GM23248 (cell line): ENCODE measurements at regions not wholly inside any gene's neighbourhood (a gene's known extent, or its start where the extent isn't known, plus 50 kb on each side); places are given as distances from the start of the nearest gene placed in this dataset.

Source experiments
- DNase-seq: peaks from one replicate; pipeline ENCODE4 v3.0.0-alpha.2; 2015
- H2AFZ ChIP-seq: fragments of 200-600 bp; sonication (generic); 2 replicates; pipeline ENCODE4 v1.6.1; 2016; ENCODE audit warnings: antibody characterized with exemption
- H3F3A ChIP-seq: fragments of 200-600 bp; sonication (generic); 2 replicates; pipeline ENCODE4 v1.6.1; 2016; ENCODE audit warnings: mild to moderate bottlenecking, antibody characterized with exemption, mixed run types; ENCODE audit not compliant: insufficient read depth
- H3K27ac ChIP-seq: fragments of 200-600 bp; sonication (generic); 2 replicates; pipeline ENCODE4 v1.5.1; 2016; ENCODE audit warnings: mild to moderate bottlenecking
- H3K27me3 ChIP-seq: fragments of 200-600 bp; sonication (generic); replicated peaks from 2 replicates; pipeline ENCODE4 v1.6.1; 2016; ENCODE audit warnings: mild to moderate bottlenecking; ENCODE audit not compliant: insufficient read depth
- H3K36me3 ChIP-seq: fragments of 200-600 bp; sonication (generic); 2 replicates; pipeline ENCODE4 v1.6.1; 2016; ENCODE audit warnings: low read depth, mild to moderate bottlenecking
- H3K4me1 ChIP-seq: fragments of 200-600 bp; sonication (generic); 2 replicates; pipeline ENCODE4 v1.6.1; 2016; ENCODE audit warnings: mild to moderate bottlenecking; ENCODE audit not compliant: insufficient read depth
- H3K4me2 ChIP-seq: fragments of 200-600 bp; sonication (generic); one replicate; pipeline ENCODE4 v1.6.1; 2016; ENCODE audit warnings: mild to moderate bottlenecking; ENCODE audit not compliant: unreplicated experiment
- H3K4me3 ChIP-seq: fragments of 200-600 bp; sonication (generic); 2 replicates; pipeline ENCODE4 v1.5.1; 2016; ENCODE audit warnings: mild to moderate bottlenecking
- H3K79me2 ChIP-seq: fragments of 200-600 bp; sonication (generic); 2 replicates; pipeline ENCODE4 v1.6.1; 2016; ENCODE audit warnings: mild to moderate bottlenecking; ENCODE audit not compliant: insufficient read depth
- H3K9ac ChIP-seq: fragments of 200-600 bp; sonication (generic); 2 replicates; pipeline ENCODE4 v1.6.1; 2016; ENCODE audit warnings: mild to moderate bottlenecking
- H3K9me2 ChIP-seq: fragments of 200-600 bp; sonication (generic); 2 replicates; pipeline ENCODE4 v1.6.1; 2016; ENCODE audit warnings: mixed run types, mild to moderate bottlenecking, moderate library complexity; ENCODE audit not compliant: insufficient read depth
- H3K9me3 ChIP-seq: fragments of 200-600 bp; sonication (generic); one replicate; pipeline ENCODE4 v1.6.1; 2017; ENCODE audit warnings: low read depth
- H4K20me1 ChIP-seq: fragments of 200-600 bp; sonication (generic); 2 replicates; pipeline ENCODE4 v1.6.0; 2016; ENCODE audit not compliant: insufficient read depth
- EZH2 ChIP-seq: fragments of 200-600 bp; sonication (generic); IDR thresholded peaks from 2 replicates; pipeline ENCODE4 v1.6.1; 2018; ENCODE audit warnings: antibody characterized with exemption, mild to moderate bottlenecking; ENCODE audit not compliant: insufficient read depth, poor library complexity, severe bottlenecking
- EZH2phosphoT487 ChIP-seq: fragments of 200-600 bp; sonication (generic); IDR thresholded peaks from 2 replicates; pipeline ENCODE4 v1.6.1; 2018; ENCODE audit warnings: antibody characterized with exemption, moderate library complexity, mild to moderate bottlenecking, low read depth; ENCODE audit not compliant: insufficient read depth
- WGBS, 2 experiments: methylation state at CpG; one replicate each; pipeline ENCODE4 v1.1.6; 2015 to 2017; ENCODE audit warnings: low lambda C conversion rate in 2 of 2, low coverage in 1 of 2; ENCODE audit errors: missing lambda C conversion rate in 2 of 2; 5-methylcytosine and 5-hydroxymethylcytosine counted together
- in situ Hi-C: fragments of 300-500 bp; cut with MboI; formaldehyde crosslinking; loops from 2 replicates; pipeline ENCODE4 v1.15.0; 2020

GRCh38 chr1:30284728-30285475, 438.5 kb downstream of the MATN1 start:
- H3K9me2 ChIP-seq: no peaks in the 10 kb centered on the region
- H4K20me1 ChIP-seq: no peaks in the 10 kb centered on the region
- no peak overlapping the region for H3K4me2 ChIP-seq
- no peaks in the 10 kb centered on the region for H3K79me2 ChIP-seq
- H3F3A ChIP-seq: no peaks in the 10 kb centered on the region
- no peaks in the 10 kb centered on the region for H3K9me3 ChIP-seq
- DNase-seq: no peak
- H3K4me1 ChIP-seq: no peaks in the 10 kb centered on the region
- H3K36me3 ChIP-seq: no peaks in the 10 kb centered on the region
- H3K27ac ChIP-seq: no peak overlapping the region
- H3K27me3 ChIP-seq: 0 out of 2 replicates have a peak, but pooled peaks cover 7% of the 10 kb centered on the region
- in situ Hi-C loops: no loop called here
- no peak overlapping the region for H3K9ac ChIP-seq
- no peak overlapping the region for H2AFZ ChIP-seq
- WGBS, 2 experiments: 63 to 69% methylated on average over 17 of the region's 17 CpGs
- no peak overlapping the region for H3K4me3 ChIP-seq
- TF ChIP-seq EZH2phosphoT487 (no peak), EZH2 (no peak)

GRCh38 chr1:30284226-30284625, 439.2 kb downstream of the MATN1 start:
- in situ Hi-C loops: no loop called here
- Histone ChIP-seq H3K9ac (no peak overlapping the region), H3K27ac (no peak overlapping the region), H3K36me3 (no peaks in the 10 kb centered on the region), H2AFZ (no peak overlapping the region), H3K4me3 (no peak overlapping the region), H3K27me3 (0 out of 2 replicates have a peak, but pooled peaks cover 9% of the 10 kb centered on the region), H4K20me1 (no peaks in the 10 kb centered on the region), H3K79me2 (no peaks in the 10 kb centered on the region), H3K9me2 (no peaks in the 10 kb centered on the region), H3K4me2 (no peak overlapping the region), H3F3A (no peaks in the 10 kb centered on the region), H3K9me3 (no peaks in the 10 kb centered on the region), H3K4me1 (no peaks in the 10 kb centered on the region)
- TF ChIP-seq EZH2 (no peak), EZH2phosphoT487 (no peak)
- 40 to 47% methylated on average over 4 of the region's 4 CpGs for WGBS, 2 experiments
- DNase-seq: no peak

- no peaks in the 10 kb centered on the region for H3F3A ChIP-seq
- no peaks in the 10 kb centered on the region for H4K20me1 ChIP-seq
- TF ChIP-seq EZH2 (no peak), EZH2phosphoT487 (no peak)
- H3K27ac ChIP-seq: no peak overlapping the region
- no peaks in the 10 kb centered on the region for H3K9me3 ChIP-seq
- in situ Hi-C loops: no loop called here
- no peaks in the 10 kb centered on the region for H3K4me1 ChIP-seq
- no peak for DNase-seq
- H3K27me3 ChIP-seq: 0 out of 2 replicates have a peak, but pooled peaks cover 11% of the 10 kb centered on the region
- H3K4me2 ChIP-seq: no peak overlapping the region
- 44 to 57% methylated on average over 8 of the region's 8 CpGs for WGBS, 2 experiments
- H3K9me2 ChIP-seq: no peaks in the 10 kb centered on the region
- no peak overlapping the region for H3K9ac ChIP-seq
- no peak overlapping the region for H2AFZ ChIP-seq
- H3K79me2 ChIP-seq: no peaks in the 10 kb centered on the region
- H3K36me3 ChIP-seq: no peaks in the 10 kb centered on the region
- H3K4me3 ChIP-seq: no peak overlapping the region
Observed at GRCh38 chr1:30283199-30283962, 440.0 kb downstream of the MATN1 start.

GRCh38 chr1:30280572-30280971, 442.8 kb downstream of the MATN1 start:
- Histone ChIP-seq H3K9ac (no peak overlapping the region), H3K79me2 (no peaks in the 10 kb centered on the region)

More at GRCh38 chr1:30280572-30280971, 442.8 kb downstream of the MATN1 start:
- 0 out of 2 replicates have a peak, but pooled peaks cover 11% of the 10 kb centered on the region for H3K27me3 ChIP-seq
- no peak overlapping the region for H3K27ac ChIP-seq
- no peaks in the 10 kb centered on the region for H4K20me1 ChIP-seq
- no peaks in the 10 kb centered on the region for H3K9me3 ChIP-seq
- H3K4me3 ChIP-seq: no peak overlapping the region
- H3F3A ChIP-seq: no peaks in the 10 kb centered on the region
- H3K9me2 ChIP-seq: no peaks in the 10 kb centered on the region
- H3K36me3 ChIP-seq: no peaks in the 10 kb centered on the region
- no peak for DNase-seq
- 64 to 73% methylated on average over 2 of the region's 2 CpGs for WGBS, 2 experiments
- H2AFZ ChIP-seq: no peak overlapping the region
- no peaks in the 10 kb centered on the region for H3K4me1 ChIP-seq
- in situ Hi-C loops: no loop called here
- no peak for TF ChIP-seq EZH2
- no peak for TF ChIP-seq EZH2phosphoT487
- H3K4me2 ChIP-seq: no peak overlapping the region
